B cell (primary cell): ENCODE measurements at regions not wholly inside any gene's neighbourhood (a gene's known extent, or its start where the extent isn't known, plus 50 kb on each side); places are given as distances from the start of the nearest gene placed in this dataset.

Experiments used
- ATAC-seq: fragments of 200-7000 bp; cut with Tn5 transposase; one replicate; pipeline ENCODE4 v1.10.0; 2021; ENCODE audit warnings: low read depth, mild to moderate bottlenecking, moderate number of reproducible peaks, moderate library complexity
- CTCF ChIA-PET: fragments of 350-600 bp; sonication (Branson Sonifier 250); formaldehyde crosslinking; loops from one replicate; lab custom pipeline; 2021; ENCODE audit warnings: antibody characterized with exemption, inconsistent platforms; lab: Charles Lee
- POLR2A ChIA-PET: fragments of 350-600 bp; sonication (Branson Sonifier 250); formaldehyde crosslinking; loops from one replicate; lab custom pipeline; 2021; ENCODE audit warnings: antibody characterized with exemption; lab: Charles Lee
- DNase-seq: peaks from one replicate; pipeline ENCODE4 v3.0.0; 2013
- H2AFZ ChIP-seq: 2 replicates; pipeline ENCODE4 v1.6.1; 2012; ENCODE audit warnings: mild to moderate bottlenecking, low read depth, low read length; ENCODE audit not compliant: insufficient read depth, poor library complexity, severe bottlenecking
- H3K27ac ChIP-seq, 2 donors: 1 replicate in 1 of 2; 2 replicates in 1 of 2; pipeline ENCODE4 v1.5.1; 2012 to 2013; ENCODE audit warnings: low read length in 2 of 2, mild to moderate bottlenecking in 2 of 2, moderate library complexity in 1 of 2
- H3K27me3 ChIP-seq, 4 experiments: fragments of 200-600 bp in 1 of 4; sonication (generic) in 1 of 4; replicated peaks in 1 of 4; 1 replicate in 2 of 4; 2 replicates in 2 of 4; pipeline versions ENCODE4 v1.6.1 to v1.7.0; 2013 to 2016; ENCODE audit warnings: low read length in 3 of 4, mild to moderate bottlenecking in 2 of 4, mixed read lengths in 1 of 4, moderate library complexity in 1 of 4; ENCODE audit not compliant: insufficient read depth in 4 of 4, control insufficient read depth in 3 of 4; ENCODE audit errors: control extremely low read depth in 1 of 4
- H3K36me3 ChIP-seq, 2 experiments: replicated peaks in 1 of 2; 1 replicate in 1 of 2; 2 replicates in 1 of 2; pipeline versions ENCODE4 v1.6.1 to v1.7.1; 2013; ENCODE audit warnings: low read length in 1 of 2; ENCODE audit not compliant: insufficient read depth in 2 of 2, control insufficient read depth in 1 of 2; ENCODE audit errors: control extremely low read depth in 1 of 2, extremely low read depth in 1 of 2
- H3K4me1 ChIP-seq, 2 donors: fragments of 200-600 bp in 1 of 2; sonication (generic) in 1 of 2; 1 replicate in 1 of 2; 2 replicates in 1 of 2; pipeline versions ENCODE4 v1.5.1 to v1.6.1; 2013 to 2017; ENCODE audit warnings: low read length in 2 of 2; ENCODE audit not compliant: control insufficient read depth in 2 of 2, insufficient read depth in 2 of 2
- H3K4me2 ChIP-seq: replicated peaks from 2 replicates; pipeline ENCODE3; 2012; ENCODE audit warnings: mild to moderate bottlenecking, low read depth, low read length; ENCODE audit not compliant: poor library complexity, severe bottlenecking
- H3K4me3 ChIP-seq, 5 experiments: fragments of 200-600 bp in 1 of 5; sonication (generic) in 1 of 5; 1 replicate in 3 of 5; 2 replicates in 2 of 5; pipeline versions ENCODE4 v1.5.1 to v1.7.0; 2011 to 2016; ENCODE audit warnings: low read length in 4 of 5, mild to moderate bottlenecking in 4 of 5, low read depth in 2 of 5, control low read depth in 1 of 5, moderate library complexity in 1 of 5; ENCODE audit not compliant: insufficient read depth in 1 of 5; ENCODE audit errors: control extremely low read depth in 1 of 5, extremely low read depth in 1 of 5
- H3K79me2 ChIP-seq: fragments of 200-600 bp; sonication (generic); one replicate; pipeline ENCODE4 v1.6.0; 2016; ENCODE audit warnings: low read length; ENCODE audit not compliant: control insufficient read depth, insufficient read depth
- H3K9ac ChIP-seq: fragments of 200-600 bp; sonication (generic); 2 replicates; pipeline ENCODE4 v1.6.1; 2017; ENCODE audit warnings: mild to moderate bottlenecking, low read length, moderate library complexity
- H3K9me3 ChIP-seq, 3 donors: one replicate each; pipeline versions ENCODE4 v1.6.1 to v1.7.1; 2013; ENCODE audit warnings: low read length in 2 of 3; ENCODE audit not compliant: control insufficient read depth in 2 of 3, insufficient read depth in 1 of 3; ENCODE audit errors: control extremely low read depth in 1 of 3
- H4K20me1 ChIP-seq: 2 replicates; pipeline ENCODE4 v1.6.0; 2012; ENCODE audit warnings: mild to moderate bottlenecking, low read length; ENCODE audit not compliant: insufficient read depth, control insufficient read depth, poor library complexity, severe bottlenecking
- H3K27ac Mint-ChIP-seq: one replicate; pipeline ENCODE4 v1.8.0; 2021; ENCODE audit warnings: mixed read lengths
- H3K27me3 Mint-ChIP-seq: one replicate; pipeline ENCODE4 v1.8.0; 2021; ENCODE audit warnings: mixed read lengths
- H3K4me1 Mint-ChIP-seq: one replicate; pipeline ENCODE4 v1.8.0; 2021; ENCODE audit warnings: mixed read lengths
- H3K4me3 Mint-ChIP-seq: one replicate; pipeline ENCODE4 v1.8.0; 2021; ENCODE audit warnings: mixed read lengths
- H3K9me3 Mint-ChIP-seq: one replicate; pipeline ENCODE4 v1.8.0; 2022; ENCODE audit warnings: mixed read lengths; ENCODE audit not compliant: insufficient read depth
- CTCF ChIP-seq: fragments of 200-600 bp; IDR thresholded peaks from one replicate; pipeline ENCODE4 v1.8.0; 2022; ENCODE audit warnings: antibody characterized with exemption, mild to moderate bottlenecking
- EZH2 ChIP-seq: IDR thresholded peaks from 2 replicates; pipeline ENCODE4 v1.6.1; 2012; ENCODE audit warnings: borderline replicate concordance, low read depth, mild to moderate bottlenecking, moderate library complexity, low read length; ENCODE audit not compliant: insufficient read depth, poor library complexity, severe bottlenecking
- WGBS: methylation state at CpG from one replicate; pipeline ENCODE4 v1.1.5; 2013; ENCODE audit warnings: missing lambda C conversion rate; ENCODE audit not compliant: insufficient coverage; 5-methylcytosine and 5-hydroxymethylcytosine counted together
- intact Hi-C: fragments of 100-400 bp; cut with micrococcal nuclease; formaldehyde crosslinking; loops from one replicate; pipeline ENCODE4 v1.10.0; 2022

GRCh38 chr6:3654898-3655297 lies 96.6 kb downstream of the PXDC1 start:
- intact Hi-C loops, result no loop called here
- CTCF ChIA-PET, result no interaction called here
- H3K9me3 Mint-ChIP-seq, result no peaks in the 10 kb centered on the region
- Histone ChIP-seq H3K4me1 (no peaks in the 10 kb centered on the region), H3K9me3 (peaks cover 0 to 3% (median 0%) of the 10 kb centered on the region in 3 donors), H4K20me1 (no peaks in the 10 kb centered on the region), H2AFZ (no peak overlapping the region), H3K27ac (no peak overlapping the region), H3K36me3 (no peaks in the 10 kb centered on the region), H3K9ac (no peak overlapping the region), H3K27me3 (no peaks in the 10 kb centered on the region), H3K4me3 (no peak overlapping the region), H3K4me2 (no peak overlapping the region), H3K79me2 (no peaks in the 10 kb centered on the region)
- H3K4me3 Mint-ChIP-seq, result no peak overlapping the region
- H3K27me3 Mint-ChIP-seq, result peaks cover 15% of the 10 kb centered on the region
- no peak overlapping the region for H3K27ac Mint-ChIP-seq
- H3K4me1 Mint-ChIP-seq, result no peaks in the 10 kb centered on the region
- WGBS, result 88% methylated on average over 1 of the region's 4 CpGs
- DNase-seq (no peak), ATAC-seq (no peak)
- TF ChIP-seq CTCF, result no peak
- TF ChIP-seq EZH2, result no peak
- POLR2A ChIA-PET, result no interaction called here

- H3K9me3 Mint-ChIP-seq, result no peaks in the 10 kb centered on the region
- Histone ChIP-seq H3K4me1 (no peaks in the 10 kb centered on the region), H3K36me3 (no peaks in the 10 kb centered on the region), H3K27me3 (no peaks in the 10 kb centered on the region), H3K27ac (no peak overlapping the region), H3K79me2 (no peaks in the 10 kb centered on the region), H3K4me2 (no peak overlapping the region), H3K9ac (no peak overlapping the region), H3K4me3 (no peak overlapping the region), H4K20me1 (no peaks in the 10 kb centered on the region), H2AFZ (no peak overlapping the region), H3K9me3 (peaks cover 0 to 3% (median 0%) of the 10 kb centered on the region in 3 donors)
- DNase-seq (no peak), ATAC-seq (no peak)
- intact Hi-C loops, result no loop called here
- H3K27me3 Mint-ChIP-seq, result peaks cover 17% of the 10 kb centered on the region
- TF ChIP-seq CTCF (no peak), EZH2 (no peak)
- 94% methylated on average over 6 of the region's 12 CpGs for WGBS
- no peak overlapping the region for H3K27ac Mint-ChIP-seq
- H3K4me1 Mint-ChIP-seq, result no peaks in the 10 kb centered on the region
- H3K4me3 Mint-ChIP-seq, result no peak overlapping the region
- ChIA-PET CTCF (no interaction called here), POLR2A (no interaction called here)
Observed at GRCh38 chr6:3654436-3654835, 97.1 kb downstream of the PXDC1 start.
